HG02763 (cell line): ENCODE measurements at regions not wholly inside any gene's neighbourhood (a gene's known extent, or its start where the extent isn't known, plus 50 kb on each side); places are given as distances from the start of the nearest gene placed in this dataset.

ENCODE experiments used
- ATAC-seq: cut with Tn5 transposase; IDR thresholded peaks from one replicate; pipeline ENCODE4 v1.9.1; 2021; ENCODE audit warnings: mild to moderate bottlenecking, moderate library complexity; ENCODE audit not compliant: unreplicated experiment

DNA sequence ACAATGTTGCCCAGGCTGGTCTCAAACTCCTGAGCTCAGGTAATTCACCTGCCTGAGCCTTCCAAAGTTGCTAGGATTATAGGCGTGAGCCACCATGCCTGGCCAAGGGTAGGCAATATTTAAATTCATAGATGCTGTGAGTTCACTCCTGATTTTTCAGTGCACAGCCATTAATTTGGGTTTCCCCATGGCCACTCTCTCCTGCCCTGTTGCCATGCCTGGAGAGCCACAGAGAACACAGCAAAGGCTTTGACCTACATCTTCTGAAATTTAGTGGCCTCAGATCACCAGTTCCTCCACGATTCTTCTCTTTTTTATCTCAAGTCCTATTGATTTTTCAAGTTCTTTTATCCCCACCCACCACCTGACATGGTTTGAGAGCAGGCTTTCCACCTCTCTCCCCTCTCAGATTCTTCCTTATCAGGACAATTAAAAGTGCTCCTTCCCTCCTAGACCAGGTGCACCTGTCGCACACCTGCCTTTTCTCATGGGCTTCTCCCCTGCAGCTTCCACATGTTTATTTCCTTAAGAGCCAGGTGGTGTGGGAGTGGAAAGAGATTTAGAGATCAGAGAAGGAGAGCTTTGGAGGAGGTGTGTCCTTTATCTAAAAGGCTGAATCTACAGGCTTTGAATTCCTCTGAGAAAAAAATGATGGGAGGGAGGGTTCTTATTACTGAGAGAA, 123.8 kb downstream of the ADRA2A start:
- no peak for ATAC-seq

DNA sequence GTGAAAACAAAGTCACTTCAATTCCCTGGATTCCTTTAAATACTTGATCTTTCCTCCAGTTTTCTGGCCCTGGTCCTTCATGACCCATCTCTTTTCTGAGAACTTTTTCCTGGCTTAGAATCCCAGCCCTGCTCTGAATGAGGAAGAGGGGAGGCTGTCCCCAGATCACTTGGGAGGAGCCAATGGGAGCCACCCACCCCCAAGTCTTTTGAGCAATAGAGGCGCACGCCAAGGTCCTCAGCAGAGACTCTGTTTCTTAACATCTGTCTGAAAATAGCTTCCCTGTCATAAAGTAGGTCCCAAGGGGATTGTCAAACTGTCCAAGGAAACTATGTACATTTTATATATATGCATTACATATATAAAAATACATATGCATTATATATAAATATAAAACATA, 126.8 kb downstream of the ADRA2A start:
- ATAC-seq = no peak

DNA sequence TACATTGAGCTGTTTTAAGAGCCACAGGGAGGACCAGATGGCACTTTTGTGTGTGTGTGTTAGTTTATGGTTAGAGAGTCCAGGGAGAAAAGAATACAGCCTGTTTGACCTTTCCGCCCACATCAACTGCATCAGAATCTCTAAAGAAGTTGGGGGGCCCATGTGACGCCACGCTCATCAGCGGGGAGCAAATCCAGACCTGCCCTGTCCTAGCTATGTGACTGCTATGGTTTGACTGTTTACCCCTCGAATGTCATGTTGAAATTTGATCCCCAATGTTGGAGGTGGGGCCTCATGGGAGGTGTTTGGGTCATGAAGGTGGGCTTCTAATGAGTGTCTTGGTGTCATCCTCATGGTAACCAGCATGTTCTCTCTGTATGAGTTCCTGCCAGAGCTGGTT, 128.0 kb downstream of the ADRA2A start:
- no peak for ATAC-seq

DNA sequence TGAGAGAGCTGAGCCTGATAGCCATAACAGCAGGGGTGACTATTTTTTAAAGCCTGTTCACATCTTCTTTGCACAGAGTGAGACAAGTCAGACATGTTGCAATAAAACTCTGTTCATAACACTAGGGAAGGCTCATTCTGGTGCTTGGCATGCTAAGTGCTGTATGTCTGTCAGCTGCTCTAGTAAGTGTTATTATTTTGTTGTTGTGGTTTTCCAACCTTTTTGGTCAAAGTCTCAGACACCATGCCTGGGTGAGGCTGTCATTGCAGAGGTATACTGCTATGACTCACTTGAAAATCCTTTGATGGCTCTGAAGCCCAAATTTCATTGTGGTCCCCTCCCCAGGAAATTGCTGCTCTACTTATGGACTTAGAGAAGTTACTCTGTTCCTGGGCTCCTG, 129.7 kb downstream of the ADRA2A start:
- no peak for ATAC-seq

DNA sequence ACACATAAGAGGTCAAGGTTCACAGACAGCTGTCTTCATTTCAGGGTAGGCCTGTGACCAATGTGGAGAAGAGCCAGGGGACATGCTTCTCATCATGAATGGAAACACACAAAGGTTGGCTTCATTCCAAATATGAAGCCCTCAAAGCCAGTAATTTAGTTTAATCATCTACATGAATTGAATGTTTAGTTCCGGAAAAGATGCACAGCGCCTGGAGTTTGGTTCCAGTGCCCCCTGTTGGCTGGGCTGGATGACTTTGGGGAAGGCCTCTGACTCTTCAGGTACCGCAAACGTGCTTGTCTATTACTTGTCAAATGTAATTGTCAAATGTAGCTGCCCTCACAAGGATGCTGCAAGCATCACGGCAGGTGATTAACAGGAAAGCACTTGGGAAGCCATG, 130.7 kb downstream of the ADRA2A start:
- ATAC-seq = no peak

DNA sequence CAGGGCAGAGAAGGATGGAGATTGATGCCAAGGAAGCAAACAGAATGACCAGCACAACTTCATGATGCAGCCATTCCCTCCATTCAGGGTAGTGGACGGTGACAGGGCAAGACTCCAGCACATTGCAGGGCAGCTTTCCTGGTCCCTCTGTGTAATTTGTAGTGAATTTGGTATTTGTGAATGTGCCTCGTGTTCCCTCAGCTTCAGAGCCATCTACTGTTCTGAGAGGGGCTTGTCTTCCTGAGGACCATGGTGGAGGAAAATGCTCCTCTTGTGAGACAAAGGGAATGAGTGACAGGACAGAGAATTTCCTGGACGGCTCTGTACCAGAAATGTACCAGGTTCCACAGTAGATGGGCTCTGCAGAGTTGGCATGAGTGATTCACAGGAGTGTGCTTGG, 132.1 kb downstream of the ADRA2A start:
- ATAC-seq = no peak

DNA sequence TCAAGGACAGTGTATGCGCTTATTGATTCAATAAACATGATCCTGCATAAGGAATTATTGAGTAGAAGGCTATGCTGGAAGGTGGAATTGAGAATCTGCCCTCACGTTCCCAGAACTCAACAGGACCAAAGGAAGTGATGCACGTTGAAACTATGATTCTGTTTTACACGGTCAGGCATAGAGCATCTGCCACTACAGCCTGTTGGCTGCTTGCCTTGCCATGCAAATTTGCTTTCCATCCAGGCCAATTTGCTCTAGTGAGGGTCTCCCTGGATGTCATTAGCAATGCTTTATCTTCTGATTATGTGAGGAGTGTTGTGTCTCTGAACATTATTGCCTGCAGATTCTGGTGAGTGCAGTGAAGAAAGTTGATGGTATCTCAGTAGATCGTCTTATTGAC, 132.9 kb downstream of the ADRA2A start:
- no peak for ATAC-seq

DNA sequence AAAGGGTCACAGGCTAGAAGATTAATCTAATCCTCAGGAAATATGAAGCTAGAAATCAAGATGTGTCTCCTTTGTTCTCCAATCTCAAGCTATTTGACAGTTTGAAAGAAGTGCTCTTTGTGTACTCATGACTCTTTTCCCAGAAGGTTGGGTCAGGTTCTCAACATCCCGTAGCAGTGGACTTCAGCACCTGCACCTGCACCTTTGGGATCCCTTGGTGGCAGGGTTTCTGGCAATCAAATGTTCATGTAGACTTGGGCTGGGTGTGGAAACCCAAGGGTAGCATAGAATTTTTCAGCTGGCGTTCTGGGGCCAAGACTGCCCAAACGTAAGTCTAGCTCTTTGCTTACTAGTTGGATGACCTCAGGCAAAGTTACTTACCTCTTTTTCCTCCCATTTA, 134.4 kb downstream of the ADRA2A start:
- ATAC-seq = no peak

DNA sequence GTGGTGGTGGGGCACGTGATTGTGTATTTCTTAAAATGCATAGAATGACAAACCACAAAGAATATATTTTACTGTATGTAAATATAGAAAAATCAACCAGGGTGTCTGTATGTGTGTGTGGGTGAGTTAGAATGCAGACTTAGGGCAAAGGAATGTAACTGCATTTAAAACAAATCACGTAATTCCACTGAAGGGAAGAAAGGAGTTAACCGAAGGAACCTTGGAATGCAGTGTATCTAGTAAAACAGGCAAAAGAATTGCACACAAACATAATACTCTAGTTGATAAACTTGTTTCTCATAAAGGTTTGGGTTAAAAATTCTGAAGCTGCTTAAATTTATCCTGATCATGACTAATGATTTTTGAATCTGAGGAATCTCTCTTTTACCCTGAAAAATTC, 134.9 kb downstream of the ADRA2A start:
- ATAC-seq = no peak

DNA sequence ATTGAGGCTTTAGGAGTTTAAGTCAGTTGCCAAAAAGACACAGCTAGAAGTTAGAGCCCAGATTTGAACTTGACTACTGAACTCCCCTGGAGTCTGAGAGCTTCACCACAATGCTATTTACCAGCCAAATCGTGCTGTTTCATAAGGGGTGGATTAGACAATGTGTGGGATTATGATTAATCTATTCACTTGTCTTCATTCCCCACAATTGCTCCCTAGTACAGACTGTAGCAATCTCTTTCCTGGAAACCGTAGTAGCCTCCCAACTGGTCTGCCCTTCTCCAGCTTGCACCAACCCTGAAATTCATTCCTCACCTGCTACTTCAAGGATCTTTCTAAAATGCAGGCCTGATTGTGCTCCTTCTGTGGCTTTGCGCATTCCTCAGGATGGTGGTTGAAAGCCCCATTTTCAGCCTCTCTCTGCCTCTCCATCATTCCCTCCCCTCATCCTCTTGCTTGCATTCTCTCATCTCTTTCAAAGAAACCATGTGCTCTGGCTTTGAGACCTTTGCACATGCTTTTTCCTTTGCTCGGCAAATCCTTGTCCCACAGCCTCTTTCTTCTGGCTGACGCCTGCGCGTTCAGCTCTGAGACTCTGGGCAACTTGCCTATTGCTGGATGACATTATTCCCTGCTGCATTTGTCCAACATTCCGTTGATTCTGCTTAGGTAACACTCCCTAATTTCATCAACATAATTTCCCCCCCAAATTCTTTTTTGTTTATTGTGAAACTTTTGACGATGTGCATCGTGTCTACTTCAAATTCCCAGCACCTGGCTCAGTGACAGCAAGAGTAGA, 145.1 kb downstream of the ADRA2A start:
- no peak for ATAC-seq

DNA sequence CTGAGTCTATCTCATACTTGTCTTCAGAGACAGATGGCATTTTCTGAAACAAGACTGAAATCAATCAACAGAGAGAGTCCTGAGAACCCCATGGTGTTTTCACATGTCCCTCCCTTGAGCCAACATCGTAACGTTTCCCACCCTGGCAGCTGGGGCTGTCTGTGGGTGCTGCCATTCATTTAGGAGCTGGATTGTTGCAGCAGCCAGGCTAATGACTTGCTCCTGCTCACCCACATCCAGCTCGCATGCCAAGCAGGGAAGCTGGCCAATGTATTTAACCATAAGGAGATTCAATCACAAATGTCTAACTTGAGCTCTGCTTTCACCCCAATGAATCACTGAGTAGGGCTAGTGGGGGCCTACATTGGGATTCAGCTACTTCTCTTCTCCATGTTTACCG, 146.1 kb downstream of the ADRA2A start:
- no peak for ATAC-seq

DNA sequence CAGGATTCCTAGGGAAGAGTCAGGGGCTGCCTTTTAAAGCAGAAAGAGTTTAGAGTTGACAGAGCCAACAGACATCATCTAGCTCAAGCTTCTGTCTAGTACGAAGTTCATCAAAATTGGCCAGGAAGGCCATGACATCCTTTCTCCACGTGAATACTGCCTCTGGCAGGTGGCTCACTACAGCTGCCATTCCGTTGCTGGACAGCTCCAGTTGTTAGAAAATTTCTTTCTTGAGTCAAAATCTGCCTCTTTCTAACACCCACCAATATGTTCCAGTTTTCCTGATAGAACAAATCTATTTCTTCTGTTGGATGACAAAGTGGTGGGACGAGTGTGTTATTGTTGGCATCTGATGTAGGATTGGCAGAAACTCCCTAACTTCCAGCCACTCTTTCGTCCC, 154.9 kb downstream of the ADRA2A start:
- no peak for ATAC-seq

DNA sequence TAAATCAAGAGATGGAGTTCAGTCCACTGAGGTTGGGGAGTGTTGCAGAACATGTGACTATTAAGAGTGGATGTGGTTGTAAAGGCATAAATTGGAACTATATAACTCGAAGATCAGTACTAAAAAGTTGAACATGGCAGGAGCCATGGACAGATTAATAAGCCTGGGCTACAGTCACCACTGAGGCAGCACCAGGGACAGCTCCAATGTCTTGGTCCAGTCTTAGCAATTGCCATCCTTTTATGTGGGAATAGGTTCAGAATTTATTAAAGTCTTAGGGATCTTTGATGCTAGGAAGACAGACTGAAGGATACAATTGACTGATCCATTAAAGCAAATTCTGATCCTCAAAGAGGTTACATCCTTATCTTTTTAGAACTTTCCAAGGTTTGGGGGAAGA, 156.6 kb downstream of the ADRA2A start:
- ATAC-seq = no peak

DNA sequence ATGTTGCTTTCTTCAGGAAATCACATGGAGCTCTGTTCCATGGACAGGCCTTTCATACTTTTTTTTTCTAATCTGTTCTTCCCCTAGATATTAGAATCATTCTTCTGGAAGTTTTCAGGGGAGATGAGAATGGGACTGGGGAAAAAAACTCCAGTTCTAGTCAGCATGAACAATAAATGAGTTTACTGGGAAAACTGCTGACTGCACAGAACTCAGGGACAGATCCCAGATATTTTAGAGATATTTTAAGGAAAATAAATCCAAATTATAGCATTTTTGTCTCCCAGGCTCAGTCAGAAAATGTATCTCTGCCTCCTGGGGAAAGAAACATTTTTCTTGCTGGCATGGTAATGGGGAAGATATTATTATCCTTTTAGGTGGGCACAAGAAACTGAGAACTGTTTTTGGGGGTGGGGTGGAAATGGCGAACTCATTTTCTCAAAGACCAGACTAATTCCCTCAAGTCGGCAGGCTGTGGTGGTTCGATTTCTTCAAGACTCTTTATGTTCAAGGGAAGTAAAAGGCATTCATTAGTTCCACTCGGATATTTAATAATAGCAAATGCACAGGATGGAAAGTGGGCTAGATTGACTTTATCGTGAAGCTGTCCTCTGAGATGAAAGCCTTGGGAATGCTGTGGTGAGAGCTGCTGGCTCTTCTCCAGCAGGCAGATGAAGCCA, 157.5 kb downstream of the ADRA2A start:
- ATAC-seq = no peak

DNA sequence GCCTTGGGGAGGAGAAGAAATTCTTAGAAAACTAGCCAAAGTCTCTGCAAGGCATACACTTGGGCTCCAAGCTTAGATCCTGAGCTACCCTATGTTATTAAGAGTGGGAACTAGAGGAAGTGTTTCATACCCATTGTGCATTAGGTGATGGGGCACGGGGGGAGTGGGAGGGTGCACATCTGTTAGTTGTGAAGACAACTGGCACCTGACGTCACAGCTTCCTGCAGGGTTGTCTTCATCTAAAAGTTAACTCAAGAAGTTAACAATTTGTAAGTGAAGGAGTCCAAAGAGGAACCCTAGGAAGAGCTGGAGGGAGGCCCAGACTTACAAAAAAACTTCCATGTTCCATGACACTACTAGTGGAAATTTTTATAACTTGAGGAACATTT, 158.1 kb downstream of the ADRA2A start:
- ATAC-seq = no peak

DNA sequence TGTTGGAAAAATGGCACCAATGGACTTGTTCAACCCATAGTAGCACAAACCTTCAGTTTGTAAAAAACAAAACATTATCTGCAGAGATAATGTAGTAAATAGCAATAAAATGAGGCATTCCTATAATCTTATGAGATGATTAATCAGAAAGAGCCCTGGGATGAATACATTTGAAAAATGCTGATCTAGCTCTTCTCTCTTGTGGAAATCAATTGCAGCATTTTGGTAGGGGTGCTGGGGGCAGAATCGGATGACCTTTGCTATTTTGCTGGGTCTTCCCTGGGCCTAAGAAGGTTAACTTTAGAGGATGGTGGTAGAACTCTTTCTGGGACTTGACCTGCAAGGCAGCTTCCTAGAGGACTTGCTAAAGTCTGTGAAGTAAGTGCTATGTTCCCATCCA, 163.5 kb downstream of the ADRA2A start:
- ATAC-seq = no peak

DNA sequence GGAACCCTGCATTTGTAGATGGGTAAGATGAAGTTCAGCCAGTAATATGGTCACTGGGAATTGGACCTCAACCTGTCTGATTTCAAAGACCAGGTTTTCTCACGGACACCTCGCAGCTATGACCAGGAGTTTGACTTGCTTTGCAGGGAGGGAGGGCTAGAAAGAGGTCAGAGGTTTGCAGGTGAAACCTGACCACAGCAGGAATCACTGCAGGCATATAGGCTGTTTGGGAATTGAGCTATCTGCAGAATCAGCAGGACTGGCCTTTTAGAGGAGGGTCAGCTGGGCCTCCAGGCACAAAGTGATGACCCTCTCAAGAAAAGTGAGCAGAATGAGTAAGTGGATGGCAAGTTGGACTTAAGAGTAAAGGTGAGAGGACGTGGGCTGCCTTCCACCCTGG, 166.3 kb downstream of the ADRA2A start:
- ATAC-seq = no peak

DNA sequence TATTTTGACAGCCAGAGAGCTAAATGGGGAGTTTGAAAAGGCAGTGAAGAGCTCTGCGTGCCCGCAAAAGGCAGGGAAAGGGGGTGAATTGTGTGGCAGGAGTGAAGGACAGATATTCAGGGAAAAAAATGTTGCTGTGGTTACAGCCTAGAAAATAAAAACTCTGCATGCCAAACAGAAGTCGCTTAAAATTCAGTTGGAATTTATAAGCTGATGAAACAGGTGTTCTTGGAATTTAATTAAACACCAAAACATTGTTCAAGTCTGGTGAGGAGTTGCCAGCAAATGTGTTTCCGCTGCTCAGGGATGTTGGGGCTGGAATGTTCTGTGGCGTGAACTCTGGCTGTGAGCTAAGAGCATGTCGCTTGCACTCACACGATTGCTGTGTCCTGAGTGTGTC, 169.3 kb downstream of the ADRA2A start:
- no peak for ATAC-seq

DNA sequence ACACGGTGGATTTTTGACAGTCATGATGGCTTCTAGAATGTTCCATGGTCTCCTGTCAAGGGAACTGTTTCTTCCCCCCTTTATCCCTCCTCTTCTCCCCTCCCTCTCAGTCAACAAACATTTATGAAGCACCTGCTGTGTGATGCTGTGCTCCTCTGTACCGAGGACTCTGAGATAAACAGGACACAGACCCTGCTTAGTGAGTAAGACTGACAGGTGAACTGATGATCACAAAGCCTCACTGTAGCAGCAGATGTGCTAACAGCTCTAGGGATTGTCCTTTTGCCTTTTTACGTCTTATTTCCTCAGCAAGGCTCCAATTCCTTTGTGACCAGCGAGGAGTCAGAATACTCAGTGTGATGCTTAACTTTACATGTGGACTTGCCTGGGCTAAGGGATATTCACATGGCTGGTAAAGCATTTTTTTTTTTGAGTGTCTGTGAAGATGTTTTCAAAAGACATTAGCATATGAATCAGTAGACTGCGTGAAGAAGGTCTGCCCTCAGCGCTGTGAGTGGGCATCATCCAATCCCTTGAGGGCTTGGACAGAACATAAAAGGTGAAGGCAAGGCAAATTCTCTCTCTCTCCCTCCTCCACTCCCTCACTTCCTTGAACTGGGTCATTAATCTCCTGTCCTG, 170.1 kb downstream of the ADRA2A start:
- ATAC-seq = no peak

DNA sequence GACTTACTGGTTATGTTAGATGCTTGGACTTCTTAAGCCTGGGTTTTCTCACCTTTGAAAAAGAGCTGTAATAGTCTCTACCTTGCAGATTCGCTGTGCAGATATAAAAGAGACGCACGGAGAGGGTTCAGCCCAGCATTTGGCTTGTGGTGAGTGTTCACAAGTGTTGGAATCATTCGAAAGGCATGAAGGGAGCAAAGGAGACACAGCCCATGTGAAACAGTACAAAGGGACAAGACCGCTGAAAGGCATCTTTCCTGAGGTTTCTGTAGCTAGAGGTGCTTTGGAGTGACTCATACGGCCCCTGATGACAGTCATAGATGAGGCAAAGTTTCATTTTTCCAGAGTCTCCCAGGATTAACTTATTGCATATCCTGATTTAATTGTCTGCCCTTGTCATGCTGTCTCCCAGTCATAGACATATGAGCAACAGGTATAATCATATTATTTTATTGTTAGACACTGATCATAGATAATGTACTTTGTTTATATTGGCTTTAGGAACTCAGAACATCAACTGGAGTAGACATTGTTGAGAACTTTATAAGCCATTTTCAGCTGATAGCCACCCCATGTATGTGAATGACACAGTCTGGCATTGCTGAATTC, 171.1 kb downstream of the ADRA2A start:
- no peak for ATAC-seq

DNA sequence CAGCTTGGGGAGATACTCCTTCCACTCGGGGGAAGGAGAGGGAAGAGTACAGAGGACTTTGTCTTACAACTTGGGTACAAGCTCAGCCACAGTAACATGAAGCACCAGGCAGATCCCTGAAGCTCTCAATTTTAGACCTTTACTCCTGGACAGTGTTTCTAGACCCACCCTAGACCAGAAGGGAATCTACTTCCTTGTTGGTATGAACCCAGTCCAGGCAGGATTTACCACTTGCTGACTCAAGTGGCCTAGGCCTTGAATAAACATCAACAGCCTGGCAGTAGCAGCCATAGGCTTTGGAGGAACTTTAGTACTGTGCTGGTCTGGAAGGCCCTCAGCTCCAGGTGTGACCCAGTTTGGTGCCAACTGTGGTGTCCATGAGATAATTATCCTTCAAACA, 173.1 kb downstream of the ADRA2A start:
- ATAC-seq = no peak
